GM19395 (cell line): ENCODE measurements at regions not wholly inside any gene's neighbourhood (a gene's known extent, or its start where the extent isn't known, plus 50 kb on each side); places are given as distances from the start of the nearest gene placed in this dataset.

ENCODE experiments used
- ATAC-seq: cut with Tn5 transposase; IDR thresholded peaks from one replicate; pipeline ENCODE4 v1.9.1; 2021; ENCODE audit warnings: mild to moderate bottlenecking, moderate library complexity; ENCODE audit not compliant: unreplicated experiment

DNA sequence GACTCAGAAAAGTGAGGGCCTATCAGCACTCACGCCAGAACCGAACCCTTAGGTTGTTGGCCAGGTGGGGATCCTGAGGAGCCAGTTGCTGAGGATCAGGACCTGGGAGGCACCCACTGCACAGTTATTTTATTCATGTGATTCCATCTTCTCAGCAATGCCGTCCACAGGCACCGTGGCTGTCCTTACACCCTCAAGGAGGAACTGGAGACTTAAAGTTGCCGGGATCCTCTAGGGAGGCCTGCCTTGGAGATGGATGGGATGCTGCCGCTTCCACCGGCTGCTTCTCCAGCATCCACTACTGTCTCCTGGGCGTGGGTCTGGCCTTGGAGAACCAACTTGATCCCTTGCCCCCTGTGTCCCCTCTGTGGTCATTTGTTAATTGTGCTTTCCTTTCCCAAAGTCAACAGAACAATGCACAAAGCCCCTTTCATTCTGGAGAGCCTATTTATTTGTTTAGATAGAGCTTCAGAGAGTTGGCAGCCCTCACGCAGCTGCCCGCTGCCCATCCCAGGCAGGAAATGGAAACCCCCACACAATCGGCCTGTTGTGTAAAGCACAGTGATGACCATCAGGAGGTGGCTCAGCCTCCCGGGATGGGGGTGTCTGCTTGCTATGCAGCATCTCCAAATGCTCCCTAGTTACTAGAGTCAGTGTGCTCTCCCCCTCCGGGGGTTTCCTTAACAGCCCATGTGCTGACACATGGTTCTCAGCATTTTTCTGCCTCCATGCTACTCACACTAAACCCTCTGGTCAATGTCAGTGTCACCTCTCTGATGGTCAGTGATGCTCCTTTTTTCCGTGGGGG lies 52.9 kb upstream of the IGFBP3 start:
- ATAC-seq, result no peak

DNA sequence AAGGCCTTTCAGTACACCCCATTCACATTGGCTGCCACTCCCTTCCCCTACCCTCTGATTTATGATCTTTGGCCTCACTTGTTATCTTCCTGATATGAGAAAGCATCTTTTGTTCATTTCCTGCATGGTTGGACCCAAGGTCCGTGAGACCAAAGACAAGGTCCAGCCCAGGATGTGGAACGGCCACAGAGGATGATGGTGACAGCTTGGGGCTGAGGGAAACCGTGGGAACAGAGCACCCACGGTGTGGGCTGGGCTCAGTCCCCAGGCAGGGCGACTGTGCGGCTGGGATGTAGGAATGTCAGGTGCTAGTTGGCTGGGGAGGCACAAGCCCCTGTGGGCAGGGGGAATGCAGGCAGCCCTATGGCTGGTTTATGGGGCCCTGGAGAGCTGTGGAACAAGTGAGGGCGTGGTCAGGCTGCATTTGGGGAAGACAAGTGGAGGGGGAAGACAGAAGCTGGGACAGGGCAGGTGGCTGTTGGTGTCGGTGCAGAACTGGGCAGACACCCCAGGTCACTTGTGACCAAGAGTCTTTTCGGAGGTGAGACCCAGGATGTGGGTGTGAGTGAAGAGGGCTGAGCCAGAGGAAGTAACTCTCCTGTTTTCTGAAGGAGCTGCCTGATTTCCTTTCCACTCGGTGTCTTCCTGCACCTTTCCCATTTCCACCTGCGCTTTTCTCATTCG lies 51.7 kb upstream of the IGFBP3 start:
- ATAC-seq, result no peak

DNA sequence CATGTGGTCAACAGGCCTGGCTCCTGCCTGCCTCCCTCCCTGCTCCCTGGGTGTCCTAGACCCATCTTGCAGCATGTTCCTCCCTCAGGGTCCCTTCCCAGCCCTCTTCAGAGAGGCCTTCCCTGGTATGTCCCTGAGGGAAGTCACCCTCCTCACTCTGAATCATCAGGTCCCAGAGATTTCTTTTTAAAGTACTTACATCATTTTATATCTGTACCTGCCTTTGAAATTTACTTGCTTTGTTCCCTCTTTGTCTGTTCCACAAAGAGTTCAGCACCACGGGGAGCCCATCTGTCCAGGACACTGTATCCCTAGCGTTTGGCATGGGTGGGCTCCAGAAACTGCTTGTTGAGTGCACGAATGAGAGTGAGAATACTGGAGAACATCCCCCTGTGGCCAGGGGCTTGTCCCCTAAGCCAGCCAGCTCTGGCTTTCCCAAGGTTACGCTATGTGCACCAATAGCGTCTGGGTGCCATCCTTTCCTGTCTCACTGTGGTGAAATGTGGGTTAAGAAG lies 50.6 kb upstream of the IGFBP3 start:
- no peak for ATAC-seq

DNA sequence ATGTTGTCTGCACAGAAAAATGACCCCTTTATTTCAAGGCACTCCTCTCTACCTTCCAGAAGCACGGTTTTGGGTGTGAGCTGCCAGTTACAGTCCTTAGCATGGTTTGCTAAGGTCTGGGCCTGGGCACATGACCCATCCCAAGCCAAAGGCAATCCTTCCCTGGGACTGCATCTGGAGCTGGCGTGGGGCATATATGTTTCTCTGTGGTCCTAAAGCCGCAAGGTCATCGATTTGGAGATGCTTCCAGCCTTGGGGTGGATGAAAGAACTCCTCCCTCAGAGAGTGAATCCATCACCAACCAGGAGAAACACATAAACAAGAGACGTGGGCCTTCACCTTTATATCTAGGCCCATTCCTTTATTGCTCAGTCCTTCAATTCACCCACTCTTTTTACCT lies 50.1 kb upstream of the IGFBP3 start:
- no peak for ATAC-seq
